Muscle layer of colon (tissue), 2 donors: ENCODE measurements at regions not wholly inside any gene's neighbourhood (a gene's known extent, or its start where the extent isn't known, plus 50 kb on each side); places are given as distances from the start of the nearest gene placed in this dataset.

Source experiments
- H3K27ac ChIP-seq: one replicate; pipeline ENCODE4 v1.7.0; 2013; ENCODE audit warnings: low read depth, mild to moderate bottlenecking, low read length, moderate library complexity
- H3K27me3 ChIP-seq, 2 donors: one replicate each; pipeline ENCODE4 v1.7.0; 2013; ENCODE audit warnings: low read length in 2 of 2, mild to moderate bottlenecking in 2 of 2; ENCODE audit not compliant: insufficient read depth in 2 of 2, control insufficient read depth in 1 of 2
- H3K36me3 ChIP-seq: one replicate; pipeline ENCODE4 v1.7.0; 2013; ENCODE audit warnings: mild to moderate bottlenecking, low read length; ENCODE audit not compliant: insufficient read depth
- H3K4me1 ChIP-seq: one replicate; pipeline ENCODE4 v1.7.0; 2013; ENCODE audit warnings: mild to moderate bottlenecking, low read length; ENCODE audit not compliant: insufficient read depth
- H3K4me3 ChIP-seq, 2 donors: one replicate each; pipeline ENCODE4 v1.7.0; 2013; ENCODE audit warnings: low read length in 2 of 2, low read depth in 1 of 2, mild to moderate bottlenecking in 1 of 2, moderate library complexity in 1 of 2
- H3K9ac ChIP-seq: one replicate; pipeline ENCODE4 v1.7.0; 2013; ENCODE audit warnings: low read length
- H3K9me3 ChIP-seq: one replicate; pipeline ENCODE4 v1.7.0; 2013; ENCODE audit warnings: mild to moderate bottlenecking, low read length
- donor health status: abdominal sarcoma.
- donor health status: Adenocarcinoma of cecum.

DNA sequence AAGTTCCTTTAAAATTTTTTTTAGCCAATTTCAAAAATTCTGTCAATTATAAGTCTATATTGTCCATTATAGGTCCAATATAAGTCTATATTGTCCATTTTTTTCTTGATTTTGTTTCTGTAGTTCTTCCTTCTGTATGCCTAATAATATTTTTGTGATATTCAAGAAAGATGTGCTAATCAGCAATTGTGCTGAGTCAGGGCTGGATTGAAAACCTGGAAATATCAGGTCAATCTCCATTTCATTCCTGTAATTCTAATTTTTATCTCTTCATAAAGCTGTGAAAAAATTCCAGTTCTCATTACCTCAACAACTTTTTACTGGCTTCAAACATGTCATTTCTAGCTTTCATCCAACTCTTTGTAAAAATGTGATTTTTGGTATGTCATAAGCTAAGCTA, 353.7 kb downstream of the SLITRK6 start:
- H3K9ac ChIP-seq = no peak overlapping the region
- no peaks in the 10 kb centered on the region for H3K36me3 ChIP-seq
- no peak overlapping the region for H3K27ac ChIP-seq
- no peaks in the 10 kb centered on the region for H3K27me3 ChIP-seq
- no peak overlapping the region for H3K4me3 ChIP-seq
- H3K4me1 ChIP-seq = no peaks in the 10 kb centered on the region
- no peaks in the 10 kb centered on the region for H3K9me3 ChIP-seq

DNA sequence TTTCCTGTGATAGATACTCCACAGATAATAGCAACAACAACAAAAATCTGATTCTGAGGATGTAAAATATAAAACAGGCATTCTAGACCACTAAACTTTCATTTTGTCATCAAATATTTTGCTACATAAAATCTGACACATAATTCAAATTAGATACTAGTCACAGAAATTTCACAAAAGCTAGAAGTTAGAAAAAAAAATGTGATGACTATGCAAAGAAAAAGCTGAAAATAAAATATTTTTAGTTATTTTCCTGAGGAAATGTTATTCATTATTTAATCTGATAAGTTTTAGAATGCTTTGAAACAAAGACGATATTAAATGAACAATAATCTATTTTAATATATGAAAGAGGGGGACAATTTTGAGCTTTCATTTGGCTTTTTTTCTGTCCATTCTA, 357.2 kb downstream of the SLITRK6 start:
- no peaks in the 10 kb centered on the region for H3K27me3 ChIP-seq
- H3K4me1 ChIP-seq = no peaks in the 10 kb centered on the region
- H3K36me3 ChIP-seq = no peaks in the 10 kb centered on the region
- H3K27ac ChIP-seq = no peak overlapping the region
- no peak overlapping the region for H3K4me3 ChIP-seq
- H3K9me3 ChIP-seq = no peaks in the 10 kb centered on the region
- no peak overlapping the region for H3K9ac ChIP-seq

DNA sequence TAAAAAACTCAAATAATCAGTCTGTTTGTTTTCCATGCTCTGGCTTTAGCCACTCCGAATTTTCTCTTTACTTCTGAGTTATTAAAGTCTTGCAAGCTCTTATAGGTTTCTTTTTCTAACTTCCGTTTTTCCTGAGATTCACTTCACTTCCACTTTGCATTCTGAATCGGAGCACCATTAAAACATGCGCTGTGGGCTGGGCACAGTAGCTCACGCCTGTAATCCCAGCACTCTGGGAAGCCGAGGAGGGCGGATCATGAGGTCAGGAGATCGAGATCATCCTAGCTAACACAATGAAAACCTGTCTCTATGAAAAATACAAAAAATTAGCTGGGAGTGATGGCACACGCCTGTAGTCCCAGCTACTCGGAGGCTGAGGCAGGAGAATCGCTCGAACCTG, 357.9 kb downstream of the SLITRK6 start:
- no peaks in the 10 kb centered on the region for H3K36me3 ChIP-seq
- H3K27me3 ChIP-seq = no peaks in the 10 kb centered on the region
- no peaks in the 10 kb centered on the region for H3K4me1 ChIP-seq
- H3K4me3 ChIP-seq = no peak overlapping the region
- no peak overlapping the region for H3K27ac ChIP-seq
- no peaks in the 10 kb centered on the region for H3K9me3 ChIP-seq
- H3K9ac ChIP-seq = no peak overlapping the region

DNA sequence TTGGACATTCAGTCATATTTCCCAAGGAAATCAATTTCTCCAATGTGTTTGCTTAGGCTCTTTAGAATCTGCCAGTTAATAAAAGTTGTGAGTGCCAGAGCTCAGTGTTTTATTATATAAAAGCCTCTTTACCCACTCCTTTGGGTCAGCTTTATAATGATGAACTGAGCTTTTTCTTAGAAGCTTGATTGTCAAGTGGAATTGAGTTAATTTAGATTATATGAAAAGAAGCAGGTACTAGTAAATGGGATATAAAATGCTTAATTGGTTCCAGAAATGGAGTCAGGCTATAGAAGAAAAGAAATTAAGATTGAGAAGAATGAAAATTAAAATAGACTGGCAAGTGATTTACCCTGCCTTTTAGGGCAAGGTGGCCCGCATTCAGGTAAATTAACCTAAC, 363.2 kb downstream of the SLITRK6 start:
- H3K4me3 ChIP-seq = no peak overlapping the region
- no peaks in the 10 kb centered on the region for H3K36me3 ChIP-seq
- no peak overlapping the region for H3K27ac ChIP-seq
- no peaks in the 10 kb centered on the region for H3K9me3 ChIP-seq
- H3K9ac ChIP-seq = no peak overlapping the region
- H3K4me1 ChIP-seq = no peaks in the 10 kb centered on the region
- H3K27me3 ChIP-seq = no peaks in the 10 kb centered on the region

DNA sequence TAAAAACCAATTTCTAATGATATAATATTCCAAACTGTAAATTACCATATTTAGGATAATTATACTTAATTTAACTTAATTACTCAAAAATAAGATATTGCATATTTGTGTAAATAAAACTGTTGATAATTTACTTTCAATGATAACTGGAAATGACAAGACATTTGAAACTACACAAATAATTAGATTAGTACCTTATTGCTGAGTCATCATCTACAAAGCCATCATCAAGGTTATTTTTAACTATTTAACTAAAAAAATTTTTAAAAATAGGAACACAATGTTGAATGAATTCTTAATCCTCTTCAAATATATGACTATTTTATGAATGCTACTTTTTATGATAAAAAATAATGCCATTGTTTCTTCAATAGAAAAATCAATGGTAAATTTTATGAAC, 364.3 kb downstream of the SLITRK6 start:
- Histone ChIP-seq H3K27ac (no peak overlapping the region), H3K27me3 (no peaks in the 10 kb centered on the region), H3K9ac (no peak overlapping the region), H3K36me3 (no peaks in the 10 kb centered on the region), H3K4me3 (no peak overlapping the region), H3K4me1 (no peaks in the 10 kb centered on the region), H3K9me3 (no peaks in the 10 kb centered on the region)

DNA sequence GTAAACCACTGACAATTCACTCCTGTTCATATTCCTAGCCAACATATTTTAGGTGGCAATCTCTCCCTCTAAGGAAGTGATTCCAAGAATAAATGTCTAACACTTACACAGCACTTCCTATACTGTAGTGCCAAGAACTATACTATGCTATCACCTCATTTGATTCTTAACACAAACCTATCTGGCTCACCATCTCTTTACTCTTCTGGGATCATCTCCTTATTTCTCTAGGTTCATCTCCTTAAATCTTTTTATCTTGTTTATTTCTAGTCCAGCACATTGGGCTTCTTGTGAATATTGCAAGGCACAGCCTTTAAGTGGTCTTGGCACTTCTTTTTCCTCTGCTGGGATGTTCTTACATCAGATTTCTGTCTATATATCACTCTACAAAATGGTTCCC, 366.3 kb downstream of the SLITRK6 start:
- no peak overlapping the region for H3K4me3 ChIP-seq
- H3K9ac ChIP-seq = no peak overlapping the region
- H3K27me3 ChIP-seq = no peaks in the 10 kb centered on the region
- no peaks in the 10 kb centered on the region for H3K9me3 ChIP-seq
- no peaks in the 10 kb centered on the region for H3K4me1 ChIP-seq
- no peak overlapping the region for H3K27ac ChIP-seq
- no peaks in the 10 kb centered on the region for H3K36me3 ChIP-seq

DNA sequence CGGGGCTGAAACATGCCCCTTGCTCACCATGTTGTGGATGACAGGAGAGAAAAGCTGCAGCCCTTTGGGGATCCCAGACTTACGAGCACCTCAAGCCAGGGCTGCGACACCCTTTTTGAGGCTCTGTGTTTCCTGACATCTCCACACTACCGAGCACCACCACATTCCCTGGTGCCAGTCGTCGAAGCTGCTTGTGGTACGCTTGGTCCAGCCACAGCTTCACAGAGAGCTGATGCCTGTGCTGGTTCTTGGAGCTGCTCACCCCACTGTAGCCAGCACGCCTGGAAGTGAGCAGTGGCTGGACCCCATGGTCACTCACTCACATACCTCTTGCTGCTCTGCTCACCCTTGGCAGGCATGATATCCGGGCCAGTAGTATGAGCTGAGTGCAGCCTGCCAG, 367.5 kb downstream of the SLITRK6 start:
- Histone ChIP-seq H3K9me3 (no peaks in the 10 kb centered on the region), H3K9ac (no peak overlapping the region), H3K4me3 (no peak overlapping the region), H3K4me1 (no peaks in the 10 kb centered on the region), H3K36me3 (no peaks in the 10 kb centered on the region), H3K27ac (no peak overlapping the region), H3K27me3 (no peaks in the 10 kb centered on the region)

DNA sequence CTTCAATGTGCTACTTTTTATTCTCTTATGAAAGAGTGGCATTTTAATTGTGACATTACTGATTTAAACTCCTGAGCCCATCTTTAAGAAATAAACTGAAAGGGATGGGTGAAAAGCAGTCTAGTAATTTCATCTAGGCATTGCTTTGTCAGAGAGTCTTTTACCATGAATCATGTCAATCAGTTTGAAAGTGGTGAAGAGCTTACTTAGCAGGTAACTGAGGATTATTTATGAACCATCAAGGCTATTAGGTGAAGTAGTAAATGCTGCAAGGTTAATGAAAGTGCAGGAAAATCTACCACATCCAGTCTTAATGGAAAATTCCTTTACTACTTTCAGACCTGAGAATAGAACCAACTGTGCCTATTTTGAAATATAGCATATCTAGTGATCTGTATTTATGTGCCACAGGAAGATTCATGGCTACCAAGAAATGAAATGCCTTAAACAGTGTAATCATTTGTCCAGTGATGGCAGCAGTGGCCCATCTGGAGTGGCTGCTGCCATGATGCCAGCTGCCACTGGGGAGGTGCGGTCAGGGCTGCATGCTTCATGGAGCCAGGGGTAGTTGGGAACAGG, 368.9 kb downstream of the SLITRK6 start:
- H3K9me3 ChIP-seq = no peaks in the 10 kb centered on the region
- no peaks in the 10 kb centered on the region for H3K4me1 ChIP-seq

DNA sequence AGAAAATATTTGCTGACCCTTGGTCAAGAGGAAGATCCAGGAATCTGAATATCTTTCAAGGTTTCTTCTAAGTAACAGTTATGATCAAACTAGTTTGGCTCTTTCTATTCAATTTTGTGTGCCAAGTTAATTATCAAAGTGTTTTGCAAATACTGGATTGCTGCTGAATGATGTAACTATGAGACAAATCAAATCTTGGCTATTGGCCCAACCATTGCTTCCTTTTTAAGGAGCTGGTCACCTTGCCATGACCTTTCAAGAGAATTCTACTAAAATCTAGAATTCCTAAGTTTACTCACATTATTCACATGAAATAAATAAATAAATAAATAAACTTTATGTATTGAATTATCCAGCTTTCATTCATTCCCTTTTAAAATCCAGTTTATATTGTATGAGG, 371.8 kb downstream of the SLITRK6 start:
- no peaks in the 10 kb centered on the region for H3K4me1 ChIP-seq
- no peaks in the 10 kb centered on the region for H3K36me3 ChIP-seq
- no peak overlapping the region for H3K9ac ChIP-seq
- no peaks in the 10 kb centered on the region for H3K9me3 ChIP-seq
- no peak overlapping the region for H3K27ac ChIP-seq
- no peak overlapping the region for H3K4me3 ChIP-seq
- no peaks in the 10 kb centered on the region for H3K27me3 ChIP-seq

More for the DNA sequence above, 368.9 kb downstream of the SLITRK6 start:
- no peaks in the 10 kb centered on the region for H3K36me3 ChIP-seq
- no peaks in the 10 kb centered on the region for H3K27me3 ChIP-seq
- H3K27ac ChIP-seq = no peak overlapping the region
- H3K9ac ChIP-seq = no peak overlapping the region
- no peak overlapping the region for H3K4me3 ChIP-seq

DNA sequence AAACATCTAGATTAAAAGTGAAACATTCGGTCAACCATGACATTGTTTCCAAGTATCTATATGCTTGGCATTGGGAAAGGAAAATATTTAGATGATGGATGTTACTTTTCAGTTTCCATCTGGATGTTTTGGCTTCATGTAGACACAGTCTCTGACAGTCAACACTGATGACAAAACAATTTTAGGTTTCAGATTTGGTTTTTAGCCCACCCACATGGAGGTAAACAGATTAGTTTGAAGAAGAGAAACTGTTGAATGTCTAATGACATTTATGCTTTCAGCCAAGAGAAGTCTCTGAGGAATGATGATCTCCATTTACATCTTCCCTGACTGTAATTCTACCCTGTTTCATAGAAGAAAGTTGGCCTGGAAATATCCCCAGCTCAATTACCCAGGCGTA, 379.1 kb downstream of the SLITRK6 start:
- no peaks in the 10 kb centered on the region for H3K36me3 ChIP-seq
- H3K9me3 ChIP-seq = no peaks in the 10 kb centered on the region
- no peak overlapping the region for H3K4me3 ChIP-seq
- no peak overlapping the region for H3K27ac ChIP-seq
- H3K27me3 ChIP-seq = no peaks in the 10 kb centered on the region
- H3K4me1 ChIP-seq = no peaks in the 10 kb centered on the region
- H3K9ac ChIP-seq = no peak overlapping the region

DNA sequence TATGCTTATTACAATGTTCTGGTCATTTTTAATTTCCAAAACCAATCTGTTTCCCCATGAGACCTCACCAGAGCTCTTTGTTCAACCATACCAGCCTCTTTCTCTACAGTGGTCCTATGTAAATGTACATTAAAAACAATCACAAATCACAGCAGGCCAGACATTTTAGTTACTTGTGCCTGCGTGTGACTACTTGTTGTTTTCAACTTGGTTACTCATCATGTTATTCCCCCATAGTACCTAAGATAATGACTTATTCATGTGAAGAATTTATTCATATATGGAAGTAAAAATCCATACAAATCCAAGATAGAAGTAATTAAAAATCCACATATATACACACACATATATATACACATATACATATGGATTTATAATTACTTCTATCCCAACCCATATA, 379.6 kb downstream of the SLITRK6 start:
- H3K4me3 ChIP-seq = no peak overlapping the region
- no peaks in the 10 kb centered on the region for H3K27me3 ChIP-seq
- H3K36me3 ChIP-seq = no peaks in the 10 kb centered on the region
- no peaks in the 10 kb centered on the region for H3K4me1 ChIP-seq
- H3K9me3 ChIP-seq = no peaks in the 10 kb centered on the region
- no peak overlapping the region for H3K9ac ChIP-seq
- no peak overlapping the region for H3K27ac ChIP-seq

DNA sequence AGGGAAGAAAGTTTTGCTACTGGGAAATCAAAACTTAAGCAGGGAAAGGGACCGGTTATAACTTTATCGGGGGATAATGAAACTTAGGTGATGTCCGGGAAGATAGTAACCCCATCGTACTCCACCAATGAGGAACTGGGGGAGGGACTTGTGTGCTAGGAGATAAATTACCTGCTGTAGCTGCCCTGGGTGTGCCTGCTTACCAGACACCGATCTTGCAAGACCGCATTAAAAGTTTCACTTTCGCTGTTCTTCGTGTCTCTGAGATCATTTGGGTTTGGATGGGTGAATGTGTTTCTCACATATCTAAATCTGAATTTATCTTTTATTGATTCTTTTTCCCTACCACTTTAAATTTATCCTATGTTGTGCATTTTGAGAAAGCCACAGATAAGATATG, 381.4 kb downstream of the SLITRK6 start:
- Histone ChIP-seq H3K9me3 (no peaks in the 10 kb centered on the region), H3K27me3 (no peaks in the 10 kb centered on the region), H3K9ac (no peak overlapping the region), H3K4me1 (no peaks in the 10 kb centered on the region), H3K27ac (no peak overlapping the region), H3K36me3 (no peaks in the 10 kb centered on the region), H3K4me3 (no peak overlapping the region)
